Osteoblast (primary cell): ENCODE measurements at regions not wholly inside any gene's neighbourhood (a gene's known extent, or its start where the extent isn't known, plus 50 kb on each side); places are given as distances from the start of the nearest gene placed in this dataset.

Experiments
- DNase-seq: peaks from one replicate; pipeline ENCODE4 v3.0.0; 2011; ENCODE audit warnings: low spot score, mixed read lengths; ENCODE audit not compliant: insufficient read length; ENCODE audit errors: missing footprints
- H2AFZ ChIP-seq: 2 replicates; pipeline ENCODE4 v1.6.0; 2011; ENCODE audit warnings: mild to moderate bottlenecking, low read length
- H3K27ac ChIP-seq: 2 replicates; pipeline ENCODE4 v1.5.1; 2011; ENCODE audit warnings: mild to moderate bottlenecking, low read depth, low read length, moderate library complexity
- H3K27me3 ChIP-seq: 2 replicates; pipeline ENCODE4 v1.6.0; 2012; ENCODE audit warnings: mild to moderate bottlenecking, control low read depth, inconsistent platforms, low read length, moderate library complexity; ENCODE audit not compliant: insufficient read depth
- H3K36me3 ChIP-seq: 2 replicates; pipeline ENCODE4 v1.5.1; 2011; ENCODE audit warnings: mild to moderate bottlenecking, low read length, control low read depth, moderate library complexity; ENCODE audit not compliant: insufficient read depth
- H3K4me1 ChIP-seq: 2 replicates; pipeline ENCODE4 v1.5.1; 2011; ENCODE audit warnings: mild to moderate bottlenecking, low read length, control low read depth, moderate library complexity; ENCODE audit not compliant: insufficient read depth
- H3K4me2 ChIP-seq: 2 replicates; pipeline ENCODE4 v1.6.0; 2011; ENCODE audit warnings: mild to moderate bottlenecking, low read length; ENCODE audit not compliant: insufficient read depth
- H3K4me3 ChIP-seq: fragments of 200-600 bp; sonication (generic); 3 replicates; pipeline ENCODE4 v1.5.1; 2012; ENCODE audit warnings: mild to moderate bottlenecking, low read length, inconsistent platforms; ENCODE audit not compliant: insufficient read depth
- H3K79me2 ChIP-seq: 2 replicates; pipeline ENCODE4 v1.6.0; 2012; ENCODE audit warnings: mild to moderate bottlenecking, low read length, control low read depth, inconsistent platforms; ENCODE audit not compliant: insufficient read depth
- H3K9me3 ChIP-seq: 2 replicates; pipeline ENCODE4 v1.5.1; 2011; ENCODE audit warnings: low read depth, low read length, control low read depth
- H4K20me1 ChIP-seq: 2 replicates; pipeline ENCODE4 v1.6.0; 2012; ENCODE audit warnings: mild to moderate bottlenecking, low read length, control low read depth; ENCODE audit not compliant: insufficient read depth
- CTCF ChIP-seq: IDR thresholded peaks from 2 replicates; pipeline ENCODE4 v1.5.1; 2011; ENCODE audit warnings: mild to moderate bottlenecking, low read depth, low read length, moderate library complexity; ENCODE audit errors: extremely low read depth

DNA sequence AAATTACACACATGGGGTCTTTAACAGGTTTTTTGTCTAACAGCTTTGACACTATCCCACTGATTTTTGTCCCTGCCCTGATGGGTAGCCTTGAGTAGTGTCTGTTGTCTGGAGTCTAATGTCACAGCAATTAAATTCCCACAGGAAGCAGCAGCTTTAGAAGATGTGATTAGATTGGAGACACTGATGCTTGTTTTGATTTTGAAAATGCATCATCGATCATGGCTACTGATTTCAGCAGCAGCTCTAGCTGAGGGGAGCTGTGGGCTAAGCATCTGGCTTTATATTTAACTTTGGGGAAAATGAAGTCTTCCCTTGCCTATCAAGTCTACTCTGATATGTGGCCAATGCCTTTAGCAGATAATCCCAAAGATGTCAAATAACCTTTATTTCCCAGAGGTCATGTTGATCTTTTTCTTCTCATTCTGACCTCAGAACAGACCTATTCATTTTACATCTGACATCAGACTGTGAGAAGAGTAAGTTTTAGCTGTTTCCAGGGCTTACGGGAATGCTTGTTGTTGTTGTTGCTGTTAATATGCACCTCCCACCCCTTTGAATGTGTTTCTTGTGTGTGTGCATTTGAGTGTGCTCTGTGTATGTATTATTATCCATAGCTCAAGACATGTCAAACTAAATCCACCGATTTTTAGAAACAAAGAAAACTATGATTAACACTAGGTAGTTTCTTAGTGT is 704.9 kb upstream of the NUDT12 start:
- no peaks in the 10 kb centered on the region for H3K36me3 ChIP-seq
- H2AFZ ChIP-seq, result peak overlapping the region; percentile 47
- H3K4me3 ChIP-seq, result no peak overlapping the region
- no peaks in the 10 kb centered on the region for H4K20me1 ChIP-seq
- TF ChIP-seq CTCF, result no peak
- H3K27ac ChIP-seq, result no peak overlapping the region
- no peaks in the 10 kb centered on the region for H3K9me3 ChIP-seq
- DNase-seq, result no peak
- no peak overlapping the region for H3K4me2 ChIP-seq
- H3K79me2 ChIP-seq, result no peaks in the 10 kb centered on the region
- H3K4me1 ChIP-seq, result no peaks in the 10 kb centered on the region
- H3K27me3 ChIP-seq, result no peaks in the 10 kb centered on the region

DNA sequence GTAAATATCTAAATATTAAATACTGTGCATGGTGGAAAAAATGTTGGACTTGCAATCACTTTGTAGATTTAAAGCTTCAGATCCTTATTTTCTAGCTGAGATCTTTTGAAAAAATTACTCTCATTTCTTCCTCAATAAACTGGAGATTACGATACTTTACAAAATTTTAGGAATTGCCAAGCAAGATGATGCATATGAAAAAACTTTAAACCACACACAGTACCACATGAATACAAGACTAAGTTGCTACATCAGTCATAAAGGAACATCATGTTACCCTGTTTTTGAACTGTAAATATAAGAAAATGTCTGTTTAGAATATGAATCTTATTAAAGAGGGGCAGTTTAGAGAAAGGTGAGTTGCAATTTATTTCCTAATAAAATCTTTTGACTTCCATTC is 703.6 kb upstream of the NUDT12 start:
- Histone ChIP-seq H2AFZ (no peak overlapping the region), H3K9me3 (no peaks in the 10 kb centered on the region), H3K4me3 (no peak overlapping the region), H3K4me2 (no peak overlapping the region), H3K36me3 (no peaks in the 10 kb centered on the region), H4K20me1 (no peaks in the 10 kb centered on the region), H3K27ac (no peak overlapping the region), H3K79me2 (no peaks in the 10 kb centered on the region), H3K4me1 (no peaks in the 10 kb centered on the region), H3K27me3 (no peaks in the 10 kb centered on the region)
- no peak for DNase-seq
- TF ChIP-seq CTCF, result no peak

GRCh38 chr5:104265531-104266140 is 703.0 kb upstream of the NUDT12 start:
- no peak overlapping the region for H3K4me3 ChIP-seq
- H3K9me3 ChIP-seq, result no peaks in the 10 kb centered on the region
- DNase-seq, result no peak
- H3K36me3 ChIP-seq, result no peaks in the 10 kb centered on the region
- H3K4me2 ChIP-seq, result no peak overlapping the region
- H3K27me3 ChIP-seq, result no peaks in the 10 kb centered on the region
- TF ChIP-seq CTCF, result no peak
- no peaks in the 10 kb centered on the region for H3K79me2 ChIP-seq
- H2AFZ ChIP-seq, result no peak overlapping the region
- H3K4me1 ChIP-seq, result no peaks in the 10 kb centered on the region
- no peaks in the 10 kb centered on the region for H4K20me1 ChIP-seq
- H3K27ac ChIP-seq, result no peak overlapping the region

DNA sequence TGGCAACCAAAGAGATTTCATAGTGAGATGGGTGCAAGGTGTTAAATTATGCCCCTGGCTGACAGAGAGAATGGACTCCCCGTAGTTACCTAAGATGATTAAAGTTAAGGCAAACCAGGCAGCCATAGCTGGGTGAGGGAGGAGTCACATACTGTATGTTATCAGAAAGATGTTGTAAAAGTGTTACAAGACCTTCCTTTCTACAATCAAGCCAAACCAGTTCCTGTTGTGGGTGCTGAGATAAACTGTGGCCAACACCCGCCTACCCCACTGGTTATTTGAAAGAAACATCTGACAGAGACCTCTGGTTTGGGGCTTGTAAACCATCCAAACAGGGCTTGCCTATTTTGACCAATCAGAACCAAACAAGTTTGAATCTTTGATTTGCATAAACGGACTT is 684.7 kb upstream of the NUDT12 start:
- Histone ChIP-seq H2AFZ (no peak overlapping the region), H3K36me3 (no peaks in the 10 kb centered on the region), H4K20me1 (no peaks in the 10 kb centered on the region), H3K4me3 (no peak overlapping the region), H3K79me2 (no peaks in the 10 kb centered on the region), H3K9me3 (no peaks in the 10 kb centered on the region), H3K4me2 (no peak overlapping the region), H3K27ac (no peak overlapping the region), H3K4me1 (no peaks in the 10 kb centered on the region), H3K27me3 (no peaks in the 10 kb centered on the region)
- DNase-seq, result no peak
- TF ChIP-seq CTCF, result no peak
